ENCODE measurements at regions not wholly inside any gene's neighbourhood (a gene's known extent, or its start where the extent isn't known, plus 50 kb on each side); places are given as distances from the start of the nearest gene placed in this dataset.

GRCh38 chr3:110932567-110932966, 139.0 kb upstream of the NECTIN3 start:
- TF ChIP-seq ZNF121 (CRISPR knock-in tag; IDR thresholded peaks at IDR 0.05) (no peak), CTCF (IDR thresholded peaks at IDR 0.05) (no peak), IRF1 (CRISPR knock-in tag; IDR thresholded peaks at IDR 0.05) (no peak), ZNF317 (CRISPR knock-in tag; IDR thresholded peaks at IDR 0.05; ENCODE audit: borderline replicate concordance, low read depth) (no peak), RORB (CRISPR knock-in tag; IDR thresholded peaks at IDR 0.05) (no peak), ZNF138 (CRISPR knock-in tag; conservative IDR thresholded peaks at IDR 0.05) (no peak), FOXJ3 (CRISPR knock-in tag; IDR thresholded peaks at IDR 0.05; ENCODE audit: borderline replicate concordance) (no peak), NR2C2 (CRISPR knock-in tag; IDR thresholded peaks at IDR 0.05) (no peak), SP1 (CRISPR knock-in tag; conservative IDR thresholded peaks at IDR 0.05) (no peak), CREM (CRISPR knock-in tag; IDR thresholded peaks at IDR 0.05) (no peak), MAX (CRISPR knock-in tag; IDR thresholded peaks at IDR 0.05) (no peak), E2F4 (CRISPR knock-in tag; IDR thresholded peaks at IDR 0.05; ENCODE audit: borderline replicate concordance, low read depth) (no peak), CREB1 (CRISPR knock-in tag; IDR thresholded peaks at IDR 0.05) (no peak), HMGXB4 (CRISPR knock-in tag; IDR thresholded peaks at IDR 0.05) (no peak)

Measured in WTC11 (cell line).